GM21576 (cell line): ENCODE measurements at regions not wholly inside any gene's neighbourhood (a gene's known extent, or its start where the extent isn't known, plus 50 kb on each side); places are given as distances from the start of the nearest gene placed in this dataset.

Source experiments
- ATAC-seq: cut with Tn5 transposase; IDR thresholded peaks from one replicate; pipeline ENCODE4 v1.9.1; 2021; ENCODE audit warnings: mild to moderate bottlenecking, moderate library complexity; ENCODE audit not compliant: unreplicated experiment

GRCh38 chr2:235139956-235140800, 188.4 kb downstream of the SH3BP4 start:
- ATAC-seq: no peak

GRCh38 chr2:235140801-235141081, 188.9 kb downstream of the SH3BP4 start:
- ATAC-seq: no peak

- no peak for ATAC-seq
These were observed 189.8 kb downstream of the SH3BP4 start for GRCh38 chr2:235141411-235142128.

- no peak for ATAC-seq
These were observed 190.8 kb downstream of the SH3BP4 start for GRCh38 chr2:235142601-235143000.

GRCh38 chr2:235143789-235144188, 192.0 kb downstream of the SH3BP4 start:
- no peak for ATAC-seq

GRCh38 chr2:235144291-235144690, 192.5 kb downstream of the SH3BP4 start:
- ATAC-seq: no peak

- no peak for ATAC-seq
These were observed 194.4 kb downstream of the SH3BP4 start for GRCh38 chr2:235146206-235146605.

GRCh38 chr2:235146871-235147565, 195.2 kb downstream of the SH3BP4 start:
- ATAC-seq: no peak

- ATAC-seq: no peak
These were observed 196.7 kb downstream of the SH3BP4 start for GRCh38 chr2:235148201-235149170.

GRCh38 chr2:235149240-235149659, 197.4 kb downstream of the SH3BP4 start:
- no peak for ATAC-seq

GRCh38 chr2:235149736-235150135, 197.9 kb downstream of the SH3BP4 start:
- ATAC-seq: no peak

- no peak for ATAC-seq
These were observed 199.3 kb downstream of the SH3BP4 start for GRCh38 chr2:235151152-235151551.

- ATAC-seq: no peak
These were observed 203.3 kb downstream of the SH3BP4 start for GRCh38 chr2:235155163-235155562.

- ATAC-seq: no peak
These were observed 204.2 kb downstream of the SH3BP4 start for GRCh38 chr2:235156055-235156454.

- no peak for ATAC-seq
These were observed 206.1 kb downstream of the SH3BP4 start for GRCh38 chr2:235157746-235158482.

GRCh38 chr2:235160281-235160810, 208.5 kb downstream of the SH3BP4 start:
- no peak for ATAC-seq

- ATAC-seq: no peak
These were observed 209.7 kb downstream of the SH3BP4 start for GRCh38 chr2:235161565-235161964.

- ATAC-seq: no peak
These were observed 210.4 kb downstream of the SH3BP4 start for GRCh38 chr2:235162082-235162836.

GRCh38 chr2:235162837-235163197, 211.0 kb downstream of the SH3BP4 start:
- ATAC-seq: no peak
